AG10803 (cell line): ENCODE measurements at regions not wholly inside any gene's neighbourhood (a gene's known extent, or its start where the extent isn't known, plus 50 kb on each side); places are given as distances from the start of the nearest gene placed in this dataset.

Source experiments
- DNase-seq: peaks from one replicate; pipeline ENCODE4 v3.0.0; 2010; ENCODE audit warnings: low read depth
- H3K4me3 ChIP-seq: 2 replicates; pipeline ENCODE4 v1.5.1; 2011; ENCODE audit warnings: mild to moderate bottlenecking, low read length, control low read depth
- TF ChIP-seq, protein P1 (sequence below): conservative IDR thresholded peaks from 2 replicates; pipeline ENCODE4 v1.5.1; 2011; ENCODE audit warnings: mild to moderate bottlenecking, low read length, control low read depth, inconsistent platforms

GRCh38 chr16:55113210-55113609, 182.5 kb downstream of the IRX5 start:
- TF ChIP-seq, protein P1, sequence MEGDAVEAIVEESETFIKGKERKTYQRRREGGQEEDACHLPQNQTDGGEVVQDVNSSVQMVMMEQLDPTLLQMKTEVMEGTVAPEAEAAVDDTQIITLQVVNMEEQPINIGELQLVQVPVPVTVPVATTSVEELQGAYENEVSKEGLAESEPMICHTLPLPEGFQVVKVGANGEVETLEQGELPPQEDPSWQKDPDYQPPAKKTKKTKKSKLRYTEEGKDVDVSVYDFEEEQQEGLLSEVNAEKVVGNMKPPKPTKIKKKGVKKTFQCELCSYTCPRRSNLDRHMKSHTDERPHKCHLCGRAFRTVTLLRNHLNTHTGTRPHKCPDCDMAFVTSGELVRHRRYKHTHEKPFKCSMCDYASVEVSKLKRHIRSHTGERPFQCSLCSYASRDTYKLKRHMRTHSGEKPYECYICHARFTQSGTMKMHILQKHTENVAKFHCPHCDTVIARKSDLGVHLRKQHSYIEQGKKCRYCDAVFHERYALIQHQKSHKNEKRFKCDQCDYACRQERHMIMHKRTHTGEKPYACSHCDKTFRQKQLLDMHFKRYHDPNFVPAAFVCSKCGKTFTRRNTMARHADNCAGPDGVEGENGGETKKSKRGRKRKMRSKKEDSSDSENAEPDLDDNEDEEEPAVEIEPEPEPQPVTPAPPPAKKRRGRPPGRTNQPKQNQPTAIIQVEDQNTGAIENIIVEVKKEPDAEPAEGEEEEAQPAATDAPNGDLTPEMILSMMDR: no peak
- H3K4me3 ChIP-seq: no peak overlapping the region
- no peak for DNase-seq

- H3K4me3 ChIP-seq: no peak overlapping the region
- TF ChIP-seq, protein P1: no peak
- no peak for DNase-seq
Observed at GRCh38 chr16:55115506-55115905, 184.8 kb downstream of the IRX5 start.

- no peak overlapping the region for H3K4me3 ChIP-seq
- DNase-seq: peak; percentile 95
- TF ChIP-seq, protein P1: no peak
Observed at GRCh38 chr16:55116165-55116920, 185.7 kb downstream of the IRX5 start.

- H3K4me3 ChIP-seq: no peak overlapping the region
- DNase-seq: no peak
- TF ChIP-seq, protein P1: no peak
Observed at GRCh38 chr16:55118701-55119260, 188.1 kb downstream of the IRX5 start.

GRCh38 chr16:55120408-55120807, 189.7 kb downstream of the IRX5 start:
- H3K4me3 ChIP-seq: no peak overlapping the region
- TF ChIP-seq, protein P1: peak; percentile 49
- DNase-seq: peak; percentile 57

DNA sequence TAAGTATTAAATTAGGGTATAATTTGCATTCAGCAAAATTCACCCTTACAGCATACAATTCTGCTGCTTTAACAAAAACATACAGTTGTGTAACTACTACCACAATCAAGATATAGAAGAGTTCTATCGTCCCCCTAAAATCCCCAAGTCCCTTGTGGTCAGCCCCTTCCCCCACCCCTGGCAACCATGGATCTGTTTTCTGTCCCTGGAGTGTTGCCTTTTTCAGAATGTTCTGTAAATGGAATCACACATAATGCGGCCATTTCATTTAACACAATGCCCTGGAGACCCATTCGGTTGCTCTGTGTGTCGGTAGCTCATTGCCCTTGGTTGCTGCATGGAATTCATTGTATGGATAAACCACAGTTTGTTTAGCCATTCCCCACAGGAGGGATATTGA, 190.2 kb downstream of the IRX5 start:
- H3K4me3 ChIP-seq: no peak overlapping the region
- DNase-seq: no peak
- TF ChIP-seq, protein P1: no peak

DNA sequence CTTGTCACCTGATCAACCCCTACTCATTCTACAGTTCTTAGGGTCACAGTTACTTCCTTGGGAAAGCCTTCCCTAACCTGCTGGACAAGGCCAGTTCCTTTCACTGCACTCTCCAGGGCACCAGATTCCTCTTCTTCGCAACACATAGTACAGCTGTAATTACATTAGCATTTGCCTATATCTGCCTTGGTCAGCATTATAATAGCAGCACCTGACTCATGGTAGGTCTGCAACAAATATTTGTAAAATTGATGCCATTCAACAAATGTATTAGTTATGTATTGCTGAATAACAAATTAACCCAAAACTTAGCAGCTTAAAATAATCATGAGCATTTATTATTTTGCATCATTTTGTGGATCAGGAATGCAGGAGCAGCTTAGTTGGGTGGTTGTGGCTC, 193.0 kb downstream of the IRX5 start:
- TF ChIP-seq, protein P1: no peak
- no peak for DNase-seq
- H3K4me3 ChIP-seq: no peak overlapping the region
